ENCODE measurements at regions not wholly inside any gene's neighbourhood (a gene's known extent, or its start where the extent isn't known, plus 50 kb on each side); places are given as distances from the start of the nearest gene placed in this dataset.

GRCh38 chr5:103645816-103646215, 83.2 kb upstream of the NUDT12 start:
- no peaks in the 10 kb centered on the region for H3K4me1 ChIP-seq
- no peaks in the 10 kb centered on the region for H3K9me3 ChIP-seq
- TF ChIP-seq, protein P1, sequence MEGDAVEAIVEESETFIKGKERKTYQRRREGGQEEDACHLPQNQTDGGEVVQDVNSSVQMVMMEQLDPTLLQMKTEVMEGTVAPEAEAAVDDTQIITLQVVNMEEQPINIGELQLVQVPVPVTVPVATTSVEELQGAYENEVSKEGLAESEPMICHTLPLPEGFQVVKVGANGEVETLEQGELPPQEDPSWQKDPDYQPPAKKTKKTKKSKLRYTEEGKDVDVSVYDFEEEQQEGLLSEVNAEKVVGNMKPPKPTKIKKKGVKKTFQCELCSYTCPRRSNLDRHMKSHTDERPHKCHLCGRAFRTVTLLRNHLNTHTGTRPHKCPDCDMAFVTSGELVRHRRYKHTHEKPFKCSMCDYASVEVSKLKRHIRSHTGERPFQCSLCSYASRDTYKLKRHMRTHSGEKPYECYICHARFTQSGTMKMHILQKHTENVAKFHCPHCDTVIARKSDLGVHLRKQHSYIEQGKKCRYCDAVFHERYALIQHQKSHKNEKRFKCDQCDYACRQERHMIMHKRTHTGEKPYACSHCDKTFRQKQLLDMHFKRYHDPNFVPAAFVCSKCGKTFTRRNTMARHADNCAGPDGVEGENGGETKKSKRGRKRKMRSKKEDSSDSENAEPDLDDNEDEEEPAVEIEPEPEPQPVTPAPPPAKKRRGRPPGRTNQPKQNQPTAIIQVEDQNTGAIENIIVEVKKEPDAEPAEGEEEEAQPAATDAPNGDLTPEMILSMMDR (IDR thresholded peaks at IDR 0.05) = no peak
- intact Hi-C loops (cut with DNase I) = no loop called here
- H3K4me3 ChIP-seq = no peak overlapping the region
- no peaks in the 10 kb centered on the region for H3K27me3 ChIP-seq
- no peak overlapping the region for H3K27ac ChIP-seq
- no peaks in the 10 kb centered on the region for H3K36me3 ChIP-seq
- DNase-seq (ENCODE audit: low spot score in 2 of 2) = no peak

DNA sequence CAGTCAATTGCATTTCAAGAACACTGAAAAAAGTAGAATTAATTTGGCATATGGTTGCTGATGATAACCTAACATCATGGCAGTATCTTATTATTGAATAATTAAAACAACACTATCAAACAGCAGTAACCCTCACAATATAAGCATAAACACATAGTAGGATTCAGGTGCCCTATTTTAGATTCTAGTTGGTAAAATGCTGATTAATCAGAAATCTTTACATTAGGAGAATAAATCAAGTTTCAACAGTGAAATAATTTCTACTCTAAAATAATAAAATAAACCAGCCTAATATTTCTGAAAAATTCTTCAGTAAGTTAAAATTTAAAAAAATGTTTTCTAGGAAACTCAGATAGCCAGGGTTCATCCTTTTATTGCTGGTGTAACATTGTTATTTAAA, 76.4 kb upstream of the NUDT12 start:
- no peaks in the 10 kb centered on the region for H3K36me3 ChIP-seq
- no peaks in the 10 kb centered on the region for H3K9me3 ChIP-seq
- TF ChIP-seq, protein P1 (IDR thresholded peaks at IDR 0.05) = no peak
- H3K27ac ChIP-seq = no peak overlapping the region
- no peaks in the 10 kb centered on the region for H3K27me3 ChIP-seq
- H3K4me1 ChIP-seq = no peaks in the 10 kb centered on the region
- no peak overlapping the region for H3K4me3 ChIP-seq
- intact Hi-C loops (cut with DNase I) = no loop called here
- DNase-seq (ENCODE audit: low spot score in 2 of 2) = no peak

DNA sequence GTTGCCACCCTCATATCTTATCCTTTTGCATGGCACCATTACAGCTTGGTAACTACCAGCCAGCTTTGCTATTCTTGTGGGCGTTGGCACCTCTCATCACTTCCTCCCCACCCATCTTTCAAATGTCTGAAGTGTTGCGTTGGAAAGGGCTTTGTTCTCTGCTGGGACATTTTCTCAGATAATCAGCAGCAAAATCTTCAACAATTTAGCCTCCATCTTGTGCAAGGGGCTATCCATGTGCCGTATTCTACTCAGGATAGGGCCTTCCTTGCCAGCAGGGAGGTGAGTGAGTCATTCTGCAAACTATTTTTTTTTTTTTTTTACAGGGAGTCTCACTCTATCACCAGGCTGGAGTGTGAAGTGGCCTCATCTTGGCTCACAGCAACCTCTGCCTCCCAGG, 62.1 kb upstream of the NUDT12 start:
- Histone ChIP-seq H3K4me1 (no peaks in the 10 kb centered on the region), H3K36me3 (no peaks in the 10 kb centered on the region), H3K27me3 (no peaks in the 10 kb centered on the region), H3K27ac (no peak overlapping the region), H3K9me3 (no peaks in the 10 kb centered on the region), H3K4me3 (no peak overlapping the region)
- intact Hi-C loops (cut with DNase I) = no loop called here
- no peak for DNase-seq (ENCODE audit: low spot score in 2 of 2)
- TF ChIP-seq, protein P1 (IDR thresholded peaks at IDR 0.05) = no peak

- Histone ChIP-seq H3K9me3 (no peaks in the 10 kb centered on the region), H3K27me3 (no peaks in the 10 kb centered on the region), H3K36me3 (no peaks in the 10 kb centered on the region), H3K27ac (no peak overlapping the region), H3K4me1 (no peaks in the 10 kb centered on the region), H3K4me3 (no peak overlapping the region)
- intact Hi-C loops (cut with DNase I) = no loop called here
- TF ChIP-seq, protein P1 (IDR thresholded peaks at IDR 0.05) = no peak
- DNase-seq (ENCODE audit: low spot score in 2 of 2) = no peak
Observed at GRCh38 chr5:103624035-103624480, 61.5 kb upstream of the NUDT12 start.

DNA sequence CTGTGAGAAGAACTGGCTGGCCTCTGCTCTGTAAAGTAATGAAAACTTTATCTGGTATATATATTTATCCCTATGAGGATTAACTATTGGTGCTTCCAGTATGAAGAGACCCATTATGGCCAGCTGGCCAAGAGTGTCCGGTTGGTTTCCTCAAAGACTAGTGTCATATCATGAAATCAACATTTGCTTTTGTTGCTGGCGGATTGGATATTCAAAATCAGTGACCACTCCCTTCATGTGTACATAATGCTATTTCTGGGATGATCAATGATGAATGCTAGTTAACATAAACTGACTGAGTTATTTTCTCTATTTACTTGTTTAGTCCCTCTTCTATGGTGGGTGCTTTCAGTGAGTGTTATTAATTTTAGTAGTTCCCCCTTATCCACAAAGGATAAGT, 60.8 kb upstream of the NUDT12 start:
- intact Hi-C loops (cut with DNase I) = no loop called here
- Histone ChIP-seq H3K27me3 (no peaks in the 10 kb centered on the region), H3K4me1 (no peaks in the 10 kb centered on the region), H3K36me3 (no peaks in the 10 kb centered on the region), H3K4me3 (no peak overlapping the region), H3K9me3 (no peaks in the 10 kb centered on the region), H3K27ac (no peak overlapping the region)
- TF ChIP-seq, protein P1 (IDR thresholded peaks at IDR 0.05) = no peak
- DNase-seq (ENCODE audit: low spot score in 2 of 2) = no peak

DNA sequence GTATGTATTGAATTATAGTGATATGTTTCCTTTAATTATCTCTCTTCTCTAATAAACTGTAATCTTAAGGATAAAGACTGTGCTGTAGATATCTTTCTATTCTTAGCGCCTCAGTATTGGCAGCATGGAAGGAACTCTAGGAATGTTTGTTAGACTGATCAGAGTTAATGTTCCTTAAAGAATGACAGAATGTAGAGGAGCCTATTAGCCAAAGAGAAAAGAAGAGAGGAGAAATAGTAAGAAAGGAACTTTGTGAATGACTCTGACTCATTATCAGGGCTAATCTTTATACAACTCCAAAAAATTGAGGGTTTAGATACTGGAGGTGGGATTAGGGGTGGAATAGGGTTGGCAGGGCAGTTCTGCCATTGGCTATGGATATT, 59.0 kb upstream of the NUDT12 start:
- Histone ChIP-seq H3K27ac (no peak overlapping the region), H3K4me3 (no peak overlapping the region), H3K36me3 (no peaks in the 10 kb centered on the region), H3K27me3 (no peaks in the 10 kb centered on the region), H3K4me1 (no peaks in the 10 kb centered on the region), H3K9me3 (no peaks in the 10 kb centered on the region)
- TF ChIP-seq, protein P1 (IDR thresholded peaks at IDR 0.05) = no peak
- intact Hi-C loops (cut with DNase I) = no loop called here
- DNase-seq (ENCODE audit: low spot score in 2 of 2) = no peak

Measured in ascending aorta (tissue), 2 donors.